Kidney capillary endothelial cell (primary cell): ENCODE measurements at regions not wholly inside any gene's neighbourhood (a gene's known extent, or its start where the extent isn't known, plus 50 kb on each side); places are given as distances from the start of the nearest gene placed in this dataset.

Experiments
- DNase-seq: peaks from one replicate; pipeline ENCODE4 v3.0.0-alpha.2; 2018; ENCODE audit warnings: low spot score

DNA sequence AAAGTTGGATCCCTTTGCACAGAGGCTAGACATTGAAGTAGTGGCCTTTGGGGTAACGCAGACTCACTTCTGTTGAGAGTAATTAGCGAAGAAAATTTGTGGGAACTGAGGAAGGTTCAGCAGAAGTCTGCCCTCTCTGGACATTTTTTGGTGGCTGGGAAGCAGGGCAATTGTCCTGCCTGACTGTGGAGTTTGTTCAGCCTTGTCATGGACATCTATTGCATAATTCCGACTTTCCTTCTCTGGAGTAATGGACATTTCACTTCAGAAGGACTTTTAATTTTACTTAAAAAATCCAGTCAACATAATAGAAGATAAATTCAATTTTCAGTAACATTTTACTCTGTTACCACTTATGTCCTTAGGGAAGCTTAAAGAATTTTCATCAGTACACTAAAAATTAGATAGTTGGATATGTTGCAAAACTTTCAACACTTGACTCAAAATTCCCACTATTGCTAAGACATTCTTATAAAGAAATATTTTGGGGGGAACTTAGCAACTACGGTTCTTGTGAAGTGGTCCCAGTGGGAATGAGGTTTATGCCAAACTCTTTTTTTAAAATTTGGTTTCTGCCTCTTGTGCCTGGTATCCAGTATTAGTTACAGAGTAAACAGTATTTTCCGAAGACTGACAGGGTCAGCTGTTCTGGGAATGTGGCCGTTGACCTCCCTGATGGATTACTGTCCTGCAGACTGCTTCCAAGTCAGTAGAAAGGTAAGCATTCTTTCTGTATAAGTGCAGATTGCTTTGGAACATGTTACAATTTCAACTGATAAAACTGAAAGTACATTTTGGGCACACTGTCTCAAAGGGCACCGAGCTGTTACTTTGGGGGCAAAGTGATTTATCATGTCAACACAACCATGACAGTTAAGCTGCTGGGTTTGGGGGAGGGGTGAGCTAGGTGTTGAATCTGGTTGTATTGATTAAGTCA lies 100.6 kb upstream of the MLIP start:
- DNase-seq, result no peak

DNA sequence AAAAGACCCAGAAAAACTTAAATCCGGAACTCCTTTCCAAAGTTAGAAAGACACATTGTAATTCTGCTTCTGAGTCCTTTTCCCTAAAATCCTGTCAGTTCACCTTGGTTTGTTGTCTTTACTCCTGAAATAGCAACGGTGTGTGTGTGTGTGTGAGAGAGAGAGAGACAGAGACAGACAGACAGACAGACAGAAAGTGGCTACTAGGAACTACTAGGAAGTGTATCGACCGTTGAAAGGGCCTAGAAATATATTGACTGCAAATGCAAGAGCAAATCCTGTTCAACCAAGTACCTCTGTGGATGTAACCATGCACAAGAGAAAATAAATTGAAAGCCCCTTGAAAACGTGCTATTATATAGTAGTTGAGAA lies 100.0 kb upstream of the MLIP start:
- no peak for DNase-seq

DNA sequence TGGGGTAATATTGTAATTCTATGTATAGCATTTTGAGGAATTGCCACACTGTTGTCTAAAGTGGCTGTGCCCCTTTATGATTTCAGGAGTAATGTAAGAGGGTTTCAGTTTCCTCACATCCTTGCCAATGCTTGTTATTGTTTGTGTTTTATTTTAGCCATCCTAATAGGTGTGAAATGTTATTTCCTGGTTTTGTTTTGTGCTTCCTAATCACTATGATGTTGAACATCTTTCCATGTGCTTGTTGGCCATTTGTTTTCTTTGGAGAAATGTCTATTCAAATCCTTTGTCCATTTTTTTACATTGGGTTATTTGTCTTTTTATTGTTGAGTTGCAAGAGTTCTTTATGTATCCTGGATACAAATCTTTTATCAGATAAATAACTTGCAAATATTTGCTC lies 97.3 kb upstream of the MLIP start:
- no peak for DNase-seq

DNA sequence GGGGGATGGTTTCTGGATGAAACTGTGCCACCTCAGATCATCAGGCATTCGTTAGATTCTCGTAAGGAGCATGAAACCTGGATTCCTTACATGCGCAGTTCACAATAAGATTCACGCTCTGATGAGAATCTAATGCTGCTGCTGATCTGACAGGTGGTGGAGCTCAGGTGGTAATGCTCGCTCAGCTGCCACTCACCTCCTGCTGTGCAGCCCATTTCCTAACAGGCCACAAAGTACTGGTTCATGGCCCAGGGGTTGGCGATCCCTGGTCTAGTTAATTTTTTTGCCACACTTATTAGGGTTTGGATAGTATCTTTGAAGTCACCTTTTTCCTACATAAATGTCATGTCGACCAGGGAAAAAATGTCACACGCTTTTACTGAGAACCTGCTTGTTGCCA lies 96.8 kb upstream of the MLIP start:
- DNase-seq, result no peak

DNA sequence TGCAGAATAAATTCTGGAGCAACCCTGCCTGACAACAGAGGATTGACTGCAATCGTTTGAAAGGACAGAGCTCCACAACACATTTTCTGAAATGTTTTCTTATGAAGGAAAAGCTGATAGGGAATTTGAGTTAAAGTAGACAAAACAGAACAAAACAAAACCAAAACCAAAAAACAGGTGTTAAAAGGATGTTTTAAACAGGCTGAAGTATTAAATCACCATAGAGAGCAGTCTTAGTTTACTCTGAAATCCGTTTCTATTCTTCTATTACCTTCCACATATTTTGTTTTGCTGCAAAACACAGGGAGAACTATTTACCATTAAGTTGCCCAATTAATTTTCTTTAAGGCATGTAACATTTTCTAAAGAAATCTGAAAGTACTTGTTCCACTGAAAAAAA lies 93.4 kb upstream of the MLIP start:
- DNase-seq, result no peak

DNA sequence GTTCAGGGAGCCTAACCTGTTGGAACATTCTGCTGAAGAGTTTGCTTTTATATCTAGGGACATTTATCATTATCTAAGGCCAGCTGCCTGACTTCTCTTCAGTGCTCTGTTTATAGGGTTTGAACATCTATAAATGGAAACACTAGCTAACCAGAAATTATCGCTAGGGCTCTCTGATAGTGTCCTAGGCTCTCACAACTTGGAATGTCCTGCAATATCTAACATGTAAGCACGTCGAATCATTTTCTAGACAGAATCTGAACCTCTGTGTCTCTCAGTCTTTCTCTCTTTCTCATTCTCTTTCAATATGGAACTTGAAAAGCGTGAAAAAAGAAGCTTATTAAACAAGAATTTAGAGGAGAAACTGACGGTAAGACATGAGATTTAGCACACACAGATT lies 92.5 kb upstream of the MLIP start:
- no peak for DNase-seq

DNA sequence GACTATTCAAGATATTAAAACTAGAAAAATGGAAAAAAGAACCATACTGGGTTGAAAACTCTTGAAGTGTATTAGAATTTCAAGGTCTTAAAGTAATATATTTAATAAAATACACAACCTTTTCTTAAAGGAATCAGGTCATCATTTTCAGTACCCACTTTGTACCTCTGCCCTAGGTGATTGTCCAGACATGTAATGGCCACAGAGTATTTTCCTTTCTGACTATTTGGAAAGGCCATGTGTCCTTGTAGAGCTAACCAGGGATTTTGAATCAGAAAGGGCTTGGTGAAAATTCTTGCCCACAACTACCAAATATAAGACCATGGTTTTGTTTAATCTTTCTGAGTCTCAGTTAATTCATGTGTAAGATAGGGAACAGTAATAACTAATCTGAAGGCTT lies 91.4 kb upstream of the MLIP start:
- no peak for DNase-seq

DNA sequence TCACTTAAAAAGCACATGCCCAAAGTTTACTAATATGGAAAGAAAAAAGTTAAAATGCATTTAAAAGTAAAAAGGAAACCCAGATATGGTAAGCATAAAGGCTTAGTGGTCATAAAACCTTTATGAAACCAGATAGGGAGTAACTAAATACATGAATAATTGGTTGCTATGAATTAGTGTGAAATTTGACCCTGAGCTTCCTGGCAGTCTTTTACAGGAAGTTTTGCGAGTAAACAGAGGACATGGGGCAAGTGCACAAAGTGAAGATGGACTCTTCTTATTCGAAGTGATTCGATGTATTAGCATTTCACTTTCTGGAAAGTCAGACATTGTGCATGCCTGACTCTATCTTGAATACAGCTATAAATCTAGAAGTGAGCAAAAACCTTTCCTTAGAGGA lies 90.9 kb upstream of the MLIP start:
- no peak for DNase-seq

DNA sequence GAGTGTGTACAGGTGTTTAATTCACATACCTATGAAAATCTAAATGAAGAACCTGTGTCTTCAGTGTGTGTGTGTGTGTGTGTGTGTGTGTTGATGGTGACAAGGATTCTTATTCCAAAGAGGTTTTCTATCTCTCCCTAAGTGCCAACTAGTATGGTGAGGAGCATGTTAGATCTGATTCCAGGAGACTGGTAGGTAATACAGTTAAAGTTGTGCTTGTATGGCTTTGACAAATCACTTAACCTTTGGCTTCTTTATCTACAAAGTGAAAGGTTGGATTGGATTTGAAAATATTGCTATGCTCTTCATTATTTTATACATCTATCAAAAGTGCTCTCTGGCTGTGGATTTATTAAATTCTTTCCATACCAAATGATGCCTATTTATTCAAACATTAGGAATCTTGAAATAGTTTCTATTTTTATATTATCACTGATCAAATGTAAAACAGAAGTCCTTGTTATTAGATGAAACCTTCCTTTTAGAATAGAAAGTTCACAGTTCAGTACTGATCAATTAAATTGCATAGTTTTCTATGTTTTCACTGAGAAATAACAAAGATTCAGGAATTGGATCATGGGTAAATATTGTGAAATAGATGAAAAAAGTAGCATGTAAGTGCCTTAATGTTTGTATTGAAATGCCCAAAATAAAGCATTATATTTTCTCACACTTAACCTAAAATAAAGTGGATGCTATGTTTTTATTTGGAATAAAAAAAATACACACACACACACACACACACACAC lies 84.4 kb upstream of the MLIP start:
- DNase-seq, result no peak

DNA sequence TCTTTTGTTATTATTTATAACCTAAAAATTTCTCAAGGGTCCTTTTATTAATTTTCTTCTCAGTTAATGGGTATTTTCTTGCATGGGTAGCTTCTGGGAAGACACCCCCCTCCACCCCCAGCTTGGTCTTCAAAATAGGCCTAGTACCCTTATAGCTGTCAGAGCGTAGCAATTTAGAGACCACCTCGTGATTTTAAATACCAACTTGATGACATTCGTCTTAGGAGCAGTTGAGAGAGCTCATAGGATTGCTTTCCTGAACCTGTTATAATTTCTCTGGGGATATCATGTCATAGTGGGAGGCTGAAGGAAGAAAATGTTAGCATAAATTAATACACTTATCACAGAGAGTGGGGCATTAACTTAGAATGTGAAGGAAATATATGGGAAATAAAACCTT lies 83.1 kb upstream of the MLIP start:
- DNase-seq, result no peak

DNA sequence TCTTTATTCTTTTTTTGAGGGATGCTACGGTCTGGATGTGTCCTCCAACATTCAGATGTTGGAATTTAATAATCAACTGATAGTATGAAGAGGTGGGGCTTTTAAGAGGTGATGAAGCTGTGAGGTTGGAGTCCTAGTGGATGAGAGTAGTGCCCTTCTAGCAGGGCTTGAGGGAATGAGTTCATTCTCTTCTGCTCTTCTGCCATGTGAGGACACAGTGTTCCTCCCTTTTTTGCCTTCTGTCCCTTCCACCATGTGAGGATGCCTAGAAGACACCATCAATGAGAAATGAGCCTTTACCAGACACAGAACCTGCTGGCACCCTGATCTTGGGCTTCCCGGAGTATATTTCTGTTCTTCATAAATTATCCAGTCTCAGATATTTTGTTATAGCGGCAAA lies 82.1 kb upstream of the MLIP start:
- DNase-seq, result no peak

DNA sequence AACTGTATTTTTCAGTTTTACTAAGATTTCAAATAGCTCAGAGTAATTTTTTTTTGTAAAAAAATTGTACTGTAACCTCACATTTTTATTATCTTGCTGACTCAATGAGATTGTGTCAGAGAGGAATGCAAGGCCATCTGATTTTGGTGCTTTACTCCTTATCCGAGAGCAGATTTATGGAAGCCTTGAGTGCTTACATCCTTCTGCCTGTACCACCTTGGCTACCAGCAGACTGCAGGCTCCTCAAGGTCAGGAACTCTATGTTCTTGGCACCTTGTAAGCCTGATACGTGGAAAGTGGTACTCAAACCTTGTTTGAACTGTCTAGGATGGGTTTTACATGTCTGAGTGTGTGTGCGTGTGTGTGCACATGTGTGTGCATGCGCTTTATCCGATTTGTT lies 80.1 kb upstream of the MLIP start:
- DNase-seq, result no peak

DNA sequence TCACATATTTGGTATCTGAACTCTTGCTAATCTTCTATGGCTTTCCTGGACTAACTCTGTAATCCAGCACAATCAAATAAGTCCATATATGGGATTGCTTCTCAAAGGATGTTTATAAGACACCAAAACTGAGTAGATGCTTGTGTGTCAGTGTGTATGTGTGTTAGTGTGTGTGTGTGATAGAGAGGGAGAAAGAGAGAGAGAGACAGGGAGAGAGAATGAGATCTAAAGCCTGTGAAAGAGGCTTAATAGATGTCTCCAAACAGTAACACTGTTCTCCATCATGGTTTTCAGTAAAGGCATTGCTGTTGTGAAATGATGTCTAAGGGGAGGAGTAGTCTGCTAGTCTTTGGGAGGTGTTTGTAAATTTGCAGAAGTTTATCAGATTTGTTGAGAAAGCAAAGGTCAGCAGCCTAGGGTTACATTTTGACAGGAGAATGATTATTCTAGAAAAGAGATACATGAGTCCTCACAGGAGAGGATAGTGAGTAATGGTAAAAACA lies 73.9 kb upstream of the MLIP start:
- DNase-seq, result no peak

DNA sequence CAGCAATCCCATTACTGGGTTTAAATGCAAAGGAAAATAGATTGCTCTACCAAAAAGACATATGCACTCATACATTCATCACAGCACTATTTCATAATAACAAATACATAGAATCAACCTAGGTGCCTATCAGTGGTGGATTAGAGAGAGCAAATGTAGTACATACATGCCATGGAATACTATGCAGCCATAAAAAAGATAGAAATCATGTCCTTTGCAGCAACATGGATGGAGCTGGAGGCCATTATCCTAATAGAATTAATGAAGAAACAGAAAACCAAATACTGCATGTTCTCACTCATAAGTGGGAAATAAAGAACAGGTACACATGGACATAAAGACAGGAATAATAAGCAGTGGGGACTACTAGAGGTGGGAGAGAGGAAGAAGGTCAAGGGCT lies 70.7 kb upstream of the MLIP start:
- DNase-seq, result no peak

DNA sequence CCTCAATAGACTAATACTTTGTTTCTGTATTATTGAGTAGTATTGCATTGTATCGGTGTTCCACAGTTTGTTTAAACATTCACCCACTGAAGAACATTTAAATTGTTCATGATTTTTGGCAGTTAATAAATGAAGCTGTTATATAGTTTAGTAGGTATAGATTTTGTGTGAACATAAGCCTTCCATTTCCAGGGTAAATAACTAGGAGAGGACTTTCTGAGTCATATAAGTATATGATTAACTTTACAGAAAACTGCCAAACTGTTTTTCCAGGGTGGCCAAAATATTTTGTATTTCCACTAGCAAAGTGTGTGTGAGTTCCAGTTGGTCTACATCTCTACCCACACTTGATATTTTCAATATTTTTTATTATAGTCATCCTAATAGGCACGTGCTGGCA lies 70.0 kb upstream of the MLIP start:
- no peak for DNase-seq

DNA sequence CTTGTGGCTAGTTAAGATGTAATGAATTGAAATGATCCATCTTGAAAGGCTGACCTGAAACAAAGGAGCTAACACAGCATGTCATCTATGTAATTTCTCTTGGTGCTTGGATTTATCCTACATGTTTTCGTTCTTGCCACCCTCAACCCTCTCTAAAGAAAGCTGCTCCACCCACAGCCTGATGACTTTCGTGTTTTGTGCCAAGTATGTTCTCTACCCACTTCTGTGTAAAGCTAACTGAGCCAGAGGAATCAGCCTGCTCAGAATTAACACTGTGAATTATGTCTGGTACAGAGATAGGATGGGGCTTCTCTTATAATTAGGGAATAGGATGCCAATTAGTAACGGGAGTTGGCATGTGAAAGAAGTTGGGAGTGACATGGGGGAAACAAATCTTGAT lies 67.9 kb upstream of the MLIP start:
- DNase-seq, result no peak

DNA sequence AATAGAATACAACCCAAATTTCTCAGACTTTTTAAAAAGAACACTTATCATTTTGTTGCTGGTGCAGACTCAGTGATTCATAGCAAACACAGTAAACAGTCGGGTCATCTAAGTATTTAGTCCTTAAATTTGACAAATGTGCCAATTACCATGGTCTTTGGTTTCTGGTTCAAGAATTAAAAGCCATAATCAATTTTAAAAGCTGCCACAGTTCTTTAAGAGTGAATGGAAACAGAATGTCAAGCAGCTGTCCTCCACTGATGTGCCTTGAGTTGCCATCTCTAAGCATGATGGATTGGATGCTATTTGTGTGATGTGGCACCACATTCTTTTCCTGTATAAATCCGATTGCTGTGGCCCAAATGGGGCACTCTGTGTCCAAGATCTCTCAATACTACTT lies 67.2 kb upstream of the MLIP start:
- DNase-seq, result no peak

DNA sequence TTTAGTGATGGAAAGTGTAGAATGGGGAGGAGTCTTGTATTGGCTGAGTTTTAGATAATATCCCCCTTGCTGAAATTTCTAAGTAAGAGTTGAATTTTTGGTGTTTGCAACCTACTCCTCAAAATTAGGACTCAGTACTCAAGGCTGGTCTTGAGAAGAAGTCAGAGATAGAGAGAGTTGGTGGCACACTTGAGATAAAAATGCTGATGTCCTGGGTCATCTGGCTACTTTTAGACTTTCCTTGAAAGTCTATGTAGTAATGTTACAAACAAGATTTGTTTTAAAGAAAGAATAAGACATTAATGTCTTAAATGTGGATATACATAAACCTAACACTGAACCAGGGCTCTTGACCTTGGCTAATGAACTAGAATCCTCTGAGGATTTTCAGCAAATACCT lies 62.5 kb upstream of the MLIP start:
- no peak for DNase-seq

DNA sequence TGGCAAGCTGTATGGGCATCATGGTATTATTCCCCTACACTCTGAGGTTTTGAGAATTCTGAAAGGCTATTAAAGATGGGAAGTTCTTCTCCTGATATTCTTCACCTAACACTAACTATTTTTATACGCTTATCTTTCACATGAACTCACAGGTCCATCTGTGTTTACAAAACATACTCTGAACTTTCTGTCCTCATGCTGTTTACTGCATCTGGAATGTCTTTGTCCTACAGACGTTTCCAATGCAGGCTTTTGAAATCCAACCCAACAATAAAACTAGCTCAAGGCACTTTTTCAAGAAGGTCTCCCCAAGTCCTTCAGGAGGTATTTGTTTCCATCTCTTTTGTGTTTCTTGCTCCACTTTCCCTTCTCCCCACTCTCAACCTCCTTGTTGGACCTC lies 60.5 kb upstream of the MLIP start:
- DNase-seq, result no peak

DNA sequence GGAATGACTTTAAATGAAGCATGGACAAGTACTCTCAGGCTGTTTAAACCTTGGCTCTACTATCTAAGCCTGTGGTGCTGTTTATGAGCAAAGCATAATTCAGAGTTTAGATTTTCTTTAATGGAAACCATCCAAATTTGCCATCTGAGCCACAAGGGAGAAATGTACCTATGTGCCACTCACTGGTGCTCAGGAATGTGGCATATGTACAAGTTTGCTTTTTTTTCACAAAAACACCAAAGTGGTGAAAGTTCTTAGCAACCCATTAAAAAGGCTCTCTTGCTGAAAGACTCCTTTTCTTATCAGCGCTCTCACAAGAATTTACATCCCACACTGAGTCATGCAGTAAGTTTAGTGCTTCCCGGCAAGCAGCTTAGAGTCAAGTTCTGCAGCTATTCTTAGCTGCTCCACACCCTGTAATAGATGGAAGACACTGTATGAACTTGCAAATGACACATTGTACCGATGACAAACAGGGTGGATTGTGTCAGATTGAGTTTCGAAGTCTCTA lies 57.3 kb upstream of the MLIP start:
- DNase-seq, result peak; percentile 24

DNA sequence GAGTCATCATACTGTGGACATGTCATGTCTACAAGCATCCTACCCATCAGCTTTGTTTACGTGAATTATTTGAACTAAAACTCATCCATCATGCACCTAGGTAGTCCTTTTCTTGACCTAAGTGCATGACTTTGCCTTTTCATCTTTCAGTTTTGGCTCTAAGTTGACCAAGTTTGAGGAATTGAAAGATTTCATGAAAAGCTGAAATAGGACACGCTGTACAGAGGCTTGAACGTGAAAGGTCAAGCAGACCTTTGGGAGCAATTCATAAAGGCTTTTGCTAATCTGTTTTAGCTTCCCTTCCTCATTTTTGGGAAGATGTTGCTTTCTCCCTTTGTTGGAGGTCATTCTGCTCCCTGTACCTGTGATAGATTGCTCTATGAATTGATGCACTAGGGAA lies 55.1 kb upstream of the MLIP start:
- no peak for DNase-seq

DNA sequence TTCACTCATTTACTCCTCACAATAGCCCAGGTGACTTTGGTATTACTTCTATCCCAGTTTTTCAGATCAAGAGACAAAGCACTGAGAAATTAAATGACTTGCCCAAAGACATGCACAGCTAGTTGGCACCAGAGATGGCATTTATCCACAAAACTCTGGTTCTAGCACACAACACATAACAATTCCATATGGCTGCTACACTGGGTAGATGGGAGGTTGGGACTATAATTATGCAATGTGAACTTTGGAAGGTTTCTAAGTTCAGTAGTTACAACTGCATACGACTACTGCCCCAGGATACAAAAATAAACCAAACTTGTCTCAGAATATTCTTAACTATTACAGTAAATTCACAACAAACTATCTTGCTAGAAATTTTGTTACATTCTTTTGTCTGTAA lies 54.2 kb upstream of the MLIP start:
- DNase-seq, result no peak

DNA sequence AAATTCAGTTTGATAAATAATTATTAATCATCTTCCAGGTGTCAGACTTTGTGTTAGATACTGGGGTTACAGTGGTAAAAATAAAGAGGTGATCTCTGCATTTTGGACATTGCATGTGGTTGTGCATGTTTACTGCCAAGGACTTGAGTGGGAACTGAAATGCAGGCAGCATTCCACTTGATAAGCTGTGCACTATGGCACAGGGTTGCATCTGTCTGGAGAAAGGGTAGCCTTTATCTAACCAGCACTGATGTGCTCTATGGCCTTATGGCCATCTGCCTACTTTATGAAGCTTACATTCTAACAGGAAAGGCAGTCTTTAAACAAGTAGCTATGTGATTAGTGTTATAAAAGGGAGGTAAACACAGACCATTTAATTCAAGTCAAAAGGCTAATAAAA lies 53.0 kb upstream of the MLIP start:
- DNase-seq, result no peak
